Astrocyte of the spinal cord (primary cell): ENCODE measurements at regions not wholly inside any gene's neighbourhood (a gene's known extent, or its start where the extent isn't known, plus 50 kb on each side); places are given as distances from the start of the nearest gene placed in this dataset.
A peak's percentile ranks its signal among the peaks of the same experiment; 100 is the strongest.

Source experiments
- DNase-seq: peaks from one replicate; pipeline ENCODE4 v3.0.0; 2011; ENCODE audit warnings: low read depth, low spot score
- H3K4me3 ChIP-seq: 2 replicates; pipeline ENCODE4 v1.5.1; 2011; ENCODE audit warnings: low read depth, mild to moderate bottlenecking, low read length, moderate library complexity
- CTCF ChIP-seq: IDR thresholded peaks from 2 replicates; pipeline ENCODE4 v1.5.1; 2012; ENCODE audit warnings: low read depth, mild to moderate bottlenecking, low read length, inconsistent platforms
- in situ Hi-C: cut with HindIII; loops from 2 replicates; pipeline ENCODE4 v1.10.0; 2017; ENCODE audit warnings: low sequenced_read_pairs

DNA sequence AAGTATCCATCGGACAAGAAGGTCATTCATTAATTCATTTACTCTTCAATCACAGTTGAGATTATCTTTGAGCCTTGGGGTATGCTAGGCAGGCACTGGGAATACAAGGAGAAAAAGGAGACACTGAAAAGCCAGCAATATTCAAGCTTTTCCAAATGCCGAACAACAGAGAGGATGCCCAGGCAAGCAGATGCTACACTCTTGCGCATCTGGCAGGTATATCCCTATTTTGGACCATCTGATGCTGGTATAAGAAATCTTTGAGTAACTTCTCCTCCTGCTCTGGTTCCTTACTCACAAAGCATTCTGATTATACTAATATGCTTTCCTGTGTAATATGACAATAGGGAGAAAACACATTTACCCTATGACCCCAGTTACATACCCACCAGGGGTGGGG lies 354.9 kb downstream of the CBLL2 start:
- TF ChIP-seq CTCF: no peak
- no peak overlapping the region for H3K4me3 ChIP-seq
- in situ Hi-C loops: no loop called here
- no peak for DNase-seq

DNA sequence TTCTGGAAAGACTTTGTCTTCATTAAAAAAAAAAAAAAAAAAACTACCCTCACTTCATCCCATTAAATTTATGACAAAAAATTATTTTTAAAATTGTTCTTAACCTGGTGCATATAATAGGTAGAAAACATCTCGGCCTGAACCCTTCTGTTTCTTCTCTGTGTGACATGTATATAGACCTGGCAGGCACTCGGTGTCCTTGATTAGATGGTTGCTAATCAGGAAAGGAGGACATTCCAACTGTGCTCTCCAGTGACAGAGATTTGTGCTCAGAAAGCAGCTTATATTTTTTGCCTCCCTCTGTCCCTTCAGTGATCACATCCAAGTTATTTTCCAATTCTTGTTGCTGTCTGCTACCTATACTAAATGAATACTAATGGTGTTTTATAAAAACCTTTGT lies 355.6 kb downstream of the CBLL2 start:
- H3K4me3 ChIP-seq: no peak overlapping the region
- TF ChIP-seq CTCF: no peak
- DNase-seq: no peak
- in situ Hi-C loops: no loop called here

DNA sequence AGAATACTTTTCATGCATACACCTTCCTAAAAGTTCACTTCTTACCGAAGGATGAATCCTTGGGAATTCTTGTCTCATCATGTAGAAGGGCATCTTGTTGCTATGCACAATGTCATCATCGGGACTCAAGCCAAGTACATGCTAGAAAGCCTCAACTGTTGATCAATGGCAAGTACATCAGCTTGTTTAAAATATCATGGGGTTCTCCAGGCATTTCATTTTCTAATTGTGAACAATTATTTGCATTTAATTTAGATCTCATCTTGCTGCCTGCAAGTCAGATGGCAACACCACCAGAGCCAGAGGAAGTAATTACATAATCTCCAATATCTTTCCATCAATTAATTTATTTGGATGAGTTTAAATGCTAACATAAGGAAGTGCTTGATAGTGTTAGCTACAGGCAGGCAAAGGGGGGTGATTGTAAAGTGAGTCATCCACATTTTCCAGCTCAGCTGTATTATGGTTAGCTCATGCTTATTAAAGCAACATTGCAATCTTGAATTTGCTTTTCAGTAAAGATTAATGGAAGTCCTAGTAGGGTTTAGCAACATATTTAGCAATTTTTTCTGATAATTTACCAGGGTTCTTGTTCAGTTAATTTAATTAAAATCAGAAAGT lies 356.5 kb downstream of the CBLL2 start:
- peak; percentile 73 for DNase-seq
- no peak for TF ChIP-seq CTCF
- in situ Hi-C loops: no loop called here
- H3K4me3 ChIP-seq: no peak overlapping the region

- in situ Hi-C loops: no loop called here
- H3K4me3 ChIP-seq: no peak overlapping the region
- DNase-seq: peak; percentile 67
- TF ChIP-seq CTCF: no peak
These were observed 361.4 kb downstream of the CBLL2 start for GRCh38 chrX:22634083-22634482.

DNA sequence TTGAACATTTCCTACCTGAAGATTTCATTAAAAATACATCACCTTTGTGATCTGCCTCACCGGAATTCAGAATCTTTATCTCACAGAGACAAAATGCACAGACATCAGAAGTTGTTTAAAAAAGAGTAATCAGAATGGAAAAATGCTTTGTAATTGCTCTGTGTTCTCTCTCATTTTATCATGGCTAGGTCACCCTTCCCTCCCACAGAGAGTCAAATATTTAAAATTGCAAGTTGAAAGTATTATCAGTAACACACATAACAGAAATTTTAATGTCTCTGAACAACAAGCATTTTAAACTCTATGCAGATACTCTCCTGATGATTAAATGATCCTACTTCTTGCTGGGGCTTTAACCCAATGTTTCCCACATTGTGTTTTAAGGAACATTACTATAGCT lies 362.0 kb downstream of the CBLL2 start:
- TF ChIP-seq CTCF: no peak
- peak; percentile 7 for DNase-seq
- no peak overlapping the region for H3K4me3 ChIP-seq
- in situ Hi-C loops: no loop called here

- no peak for TF ChIP-seq CTCF
- H3K4me3 ChIP-seq: no peak overlapping the region
- in situ Hi-C loops: no loop called here
- DNase-seq: no peak
These were observed 351.5 kb upstream of the DDX53 start for GRCh38 chrX:22648281-22648680.

- DNase-seq: no peak
- TF ChIP-seq CTCF: no peak
- in situ Hi-C loops: no loop called here
- no peak overlapping the region for H3K4me3 ChIP-seq
These were observed 349.1 kb upstream of the DDX53 start for GRCh38 chrX:22650691-22651090.
